ENCODE measurements at regions not wholly inside any gene's neighbourhood (a gene's known extent, or its start where the extent isn't known, plus 50 kb on each side); places are given as distances from the start of the nearest gene placed in this dataset.

- Histone ChIP-seq H2AFZ (ENCODE audit: low read depth, low read length, poor library complexity, severe bottlenecking) (no peak overlapping the region), H3K27ac (ENCODE audit: low read depth, low read length) (no peak overlapping the region), H3K9ac (ENCODE audit: low read length) (no peak overlapping the region), H3K27me3 (ENCODE audit: insufficient read depth, low read length) (no peaks in the 10 kb centered on the region), H3K4me1 (ENCODE audit: control insufficient read depth in 1 of 2, insufficient read depth in 2 of 2, low read length in 2 of 2) (no peaks in the 10 kb centered on the region), H3K36me3 (ENCODE audit: control insufficient read depth in 1 of 2, insufficient read depth in 2 of 2, low read length in 2 of 2) (no peaks in the 10 kb centered on the region), H3K4me3 (replicated peaks in 1 of 2; ENCODE audit: low read depth in 1 of 2, low read length in 2 of 2) (no peak overlapping the region), H3K4me2 (ENCODE audit: low read length) (no peak overlapping the region), H3K79me2 (ENCODE audit: insufficient read depth, low read length) (no peaks in the 10 kb centered on the region), H4K20me1 (ENCODE audit: insufficient read depth) (no peaks in the 10 kb centered on the region), H3K9me2 (ENCODE audit: insufficient read depth) (no peaks in the 10 kb centered on the region), H3K9me3 (ENCODE audit: control insufficient read depth in 1 of 2, insufficient read depth in 1 of 2, low read depth in 1 of 2, low read length in 2 of 2) (no peaks in the 10 kb centered on the region)
- ChIA-PET RAD21 (ENCODE audit: low non-redundant PET in 1 of 2, low total read pairs in 2 of 2, uncharacterized antibody in 2 of 2, unreplicated experiment in 2 of 2) (no interaction called here), POLR2A (no interaction called here), CTCF (no interaction called here)
- ATAC-seq (no peak), DNase-seq (ENCODE audit: low read depth, low spot score) (no peak)
- intact Hi-C loops (cut with micrococcal nuclease): no loop called here
- TF ChIP-seq YY1 (IDR thresholded peaks at IDR 0.05; ENCODE audit: extremely low read depth, insufficient replicate concordance, low read depth, low read length) (no peak), POLR2A (IDR thresholded peaks at IDR 0.05; ENCODE audit: borderline replicate concordance, extremely low read depth, insufficient read depth, insufficient read length) (no peak), ZBTB33 (IDR thresholded peaks at IDR 0.05; ENCODE audit: extremely low read depth, insufficient replicate concordance, low read length) (no peak), REST (IDR thresholded peaks at IDR 0.05; ENCODE audit: low read depth) (no peak), SIN3A (IDR thresholded peaks at IDR 0.05; ENCODE audit: low read depth) (no peak), ELF1 (IDR thresholded peaks at IDR 0.05; ENCODE audit: borderline replicate concordance, low read depth) (no peak), CTCF (IDR thresholded peaks at IDR 0.05 in 2 of 3, conservative IDR thresholded peaks at IDR 0.05 in 1 of 3; ENCODE audit: borderline replicate concordance in 1 of 3, insufficient read depth in 1 of 3, low read depth in 2 of 3, low read length in 2 of 3) (no peak), JUND (IDR thresholded peaks at IDR 0.05) (no peak)
- TF ChIP-seq, protein P1, sequence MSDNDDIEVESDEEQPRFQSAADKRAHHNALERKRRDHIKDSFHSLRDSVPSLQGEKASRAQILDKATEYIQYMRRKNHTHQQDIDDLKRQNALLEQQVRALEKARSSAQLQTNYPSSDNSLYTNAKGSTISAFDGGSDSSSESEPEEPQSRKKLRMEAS (IDR thresholded peaks at IDR 0.05): no peak
- TF ChIP-seq, protein P2, sequence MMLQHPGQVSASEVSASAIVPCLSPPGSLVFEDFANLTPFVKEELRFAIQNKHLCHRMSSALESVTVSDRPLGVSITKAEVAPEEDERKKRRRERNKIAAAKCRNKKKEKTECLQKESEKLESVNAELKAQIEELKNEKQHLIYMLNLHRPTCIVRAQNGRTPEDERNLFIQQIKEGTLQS (IDR thresholded peaks at IDR 0.05): no peak
- no TSS peak for BruUV-seq (replicated peaks)
Measured at GRCh38 chr18:1922066-1922465, 649.2 kb downstream of the METTL4 start.
